HCT116 (cell line): ENCODE measurements at regions not wholly inside any gene's neighbourhood (a gene's known extent, or its start where the extent isn't known, plus 50 kb on each side); places are given as distances from the start of the nearest gene placed in this dataset.

Experiments used
- ATAC-seq: fragments of 200-7000 bp; cut with Tn5 transposase; 2 replicates; pipeline ENCODE4 v1.9.1; 2020; ENCODE audit warnings: mild to moderate bottlenecking, moderate library complexity
- BruUV-seq: library from RNA; stranded (reverse); fragments of 400-500 nt; replicated peaks from 2 replicates; lab custom pipeline; 2021; lab: Mats Ljungman, UMichigan
- CTCF ChIA-PET: fragments of 300-600 bp; sonication (Branson Sonifier 250); formaldehyde crosslinking; loops from one replicate; lab custom pipeline; 2021; ENCODE audit warnings: antibody characterized with exemption; lab: Charles Lee
- POLR2A ChIA-PET: fragments of 300-600, 350-600 bp; sonication (Branson Sonifier 250); formaldehyde crosslinking; loops from one replicate; lab custom pipeline; 2021; ENCODE audit warnings: antibody characterized with exemption; lab: Charles Lee
- RAD21 ChIA-PET, 2 experiments: fragments of 300-600 bp; sonication (Branson Sonifier 250); formaldehyde crosslinking; loops; one replicate each; lab custom pipeline; 2023; ENCODE audit warnings: low total read pairs in 2 of 2; ENCODE audit not compliant: uncharacterized antibody in 2 of 2, unreplicated experiment in 2 of 2, low non-redundant PET in 1 of 2; lab: Charles Lee
- DNase-seq: peaks from one replicate; pipeline ENCODE4 v3.0.0-alpha.2; 2010; ENCODE audit warnings: low read depth, low spot score
- H2AFZ ChIP-seq: fragments of 200-600 bp; shearing (Covaris generic), sonication (generic); 2 replicates; pipeline ENCODE4 v1.6.1; 2017; ENCODE audit warnings: low read depth, mixed run types, mixed read lengths, antibody characterized with exemption, low read length; ENCODE audit not compliant: poor library complexity, severe bottlenecking
- H3K27ac ChIP-seq: 2 replicates; pipeline ENCODE4 v1.5.1; 2012; ENCODE audit warnings: low read depth, low read length
- H3K27me3 ChIP-seq: fragments of 200-600 bp; sonication (generic); 2 replicates; pipeline ENCODE4 v1.6.1; 2016; ENCODE audit warnings: mixed run types, low read length, mixed read lengths; ENCODE audit not compliant: insufficient read depth
- H3K36me3 ChIP-seq, 2 experiments: fragments of 200-500 bp in 1 of 2; fragments of 200-600 bp in 1 of 2; sonication (Bioruptor generic) in 1 of 2; sonication (generic) in 1 of 2; 2 replicates each; pipeline versions ENCODE4 v1.5.1 to v1.6.1; 2014 to 2016; ENCODE audit warnings: low read length in 2 of 2, inconsistent platforms in 1 of 2, mixed read lengths in 1 of 2, mixed run types in 1 of 2; ENCODE audit not compliant: insufficient read depth in 2 of 2, control insufficient read depth in 1 of 2
- H3K4me1 ChIP-seq, 2 experiments: fragments of 200-600 bp in 1 of 2; sonication (generic) in 1 of 2; 2 replicates each; pipeline versions ENCODE4 v1.5.1 to v1.6.1; 2012 to 2017; ENCODE audit warnings: low read length in 2 of 2, inconsistent platforms in 1 of 2, mild to moderate bottlenecking in 1 of 2, mixed read lengths in 1 of 2, mixed run types in 1 of 2, moderate library complexity in 1 of 2; ENCODE audit not compliant: insufficient read depth in 2 of 2, control insufficient read depth in 1 of 2
- H3K4me2 ChIP-seq: fragments of 200-600 bp; sonication (generic); 2 replicates; pipeline ENCODE4 v1.6.1; 2017; ENCODE audit warnings: mixed run types, low read length, mixed read lengths
- H3K4me3 ChIP-seq, 2 experiments: fragments of 200-600 bp in 1 of 2; sonication (generic) in 1 of 2; replicated peaks in 1 of 2; 2 replicates each; pipeline ENCODE4 v1.5.1; 2011 to 2016; ENCODE audit warnings: low read length in 2 of 2, control low read depth in 1 of 2, low read depth in 1 of 2, mild to moderate bottlenecking in 1 of 2, mixed read lengths in 1 of 2, mixed run types in 1 of 2
- H3K79me2 ChIP-seq: fragments of 200-600 bp; sonication (generic); 2 replicates; pipeline ENCODE4 v1.6.1; 2017; ENCODE audit warnings: mild to moderate bottlenecking, mixed run types, low read length, moderate library complexity, mixed read lengths; ENCODE audit not compliant: insufficient read depth
- H3K9ac ChIP-seq: fragments of 200-600 bp; sonication (generic); 2 replicates; pipeline ENCODE4 v1.6.1; 2016; ENCODE audit warnings: low read length, mixed read lengths
- H3K9me2 ChIP-seq: fragments of 200-600 bp; sonication (generic), shearing (Covaris generic); 2 replicates; pipeline ENCODE4 v1.6.1; 2017; ENCODE audit warnings: mixed run types, mild to moderate bottlenecking, moderate library complexity; ENCODE audit not compliant: insufficient read depth
- H3K9me3 ChIP-seq, 2 experiments: fragments of 200-500 bp in 1 of 2; fragments of 200-600 bp in 1 of 2; sonication (Bioruptor generic) in 1 of 2; sonication (generic) in 1 of 2; 2 replicates each; pipeline ENCODE4 v1.6.1; 2014 to 2017; ENCODE audit warnings: low read length in 2 of 2, mixed read lengths in 2 of 2, inconsistent platforms in 1 of 2, low read depth in 1 of 2, mild to moderate bottlenecking in 1 of 2, mixed run types in 1 of 2, moderate library complexity in 1 of 2; ENCODE audit not compliant: control insufficient read depth in 1 of 2, insufficient read depth in 1 of 2
- H4K20me1 ChIP-seq: fragments of 200-600 bp; sonication (generic), shearing (Covaris generic); 2 replicates; pipeline ENCODE4 v1.6.1; 2017; ENCODE audit warnings: mixed run types, mild to moderate bottlenecking, moderate library complexity; ENCODE audit not compliant: insufficient read depth
- CEBPB ChIP-seq: IDR thresholded peaks from 2 replicates; pipeline ENCODE4 v1.6.1; 2012; ENCODE audit warnings: low read depth
- ELF1 ChIP-seq: IDR thresholded peaks from 2 replicates; pipeline ENCODE4 v1.6.1; 2012; ENCODE audit warnings: low read depth, borderline replicate concordance
- FOSL1 ChIP-seq: IDR thresholded peaks from 2 replicates; pipeline ENCODE4 v1.6.1; 2012; ENCODE audit warnings: low read depth
- RAD21 ChIP-seq: IDR thresholded peaks from 2 replicates; pipeline ENCODE4 v1.6.1; 2012; ENCODE audit warnings: low read depth, mild to moderate bottlenecking
- SP1 ChIP-seq: IDR thresholded peaks from 2 replicates; pipeline ENCODE4 v1.6.1; 2012; ENCODE audit warnings: low read depth
- SRF ChIP-seq: IDR thresholded peaks from 2 replicates; pipeline ENCODE4 v1.6.1; 2012; ENCODE audit warnings: low read depth
- TCF7L2 ChIP-seq: IDR thresholded peaks from 2 replicates; pipeline ENCODE4 v1.7.0; 2011; ENCODE audit warnings: borderline replicate concordance, inconsistent platforms; ENCODE audit not compliant: insufficient read depth, insufficient read length; ENCODE audit errors: extremely low read depth
- ZNF274 ChIP-seq: fragments of 200-500 bp; sonication (Bioruptor generic); IDR thresholded peaks from 2 replicates; pipeline ENCODE4 v1.6.1; 2014; ENCODE audit warnings: mild to moderate bottlenecking, low read depth, low read length, inconsistent platforms
- intact Hi-C: fragments of 100-400 bp; cut with micrococcal nuclease; formaldehyde crosslinking; loops from 2 replicates; pipeline ENCODE4 v1.10.0; 2022
- TF ChIP-seq, protein P1 (sequence below): IDR thresholded peaks from 2 replicates; pipeline ENCODE4 v1.6.1; 2011; ENCODE audit warnings: mild to moderate bottlenecking, low read length, moderate library complexity; ENCODE audit not compliant: insufficient replicate concordance; ENCODE audit errors: extremely low read depth
- TF ChIP-seq, protein P2 (sequence below): IDR thresholded peaks from 2 replicates; pipeline ENCODE4 v1.6.1; 2012

DNA sequence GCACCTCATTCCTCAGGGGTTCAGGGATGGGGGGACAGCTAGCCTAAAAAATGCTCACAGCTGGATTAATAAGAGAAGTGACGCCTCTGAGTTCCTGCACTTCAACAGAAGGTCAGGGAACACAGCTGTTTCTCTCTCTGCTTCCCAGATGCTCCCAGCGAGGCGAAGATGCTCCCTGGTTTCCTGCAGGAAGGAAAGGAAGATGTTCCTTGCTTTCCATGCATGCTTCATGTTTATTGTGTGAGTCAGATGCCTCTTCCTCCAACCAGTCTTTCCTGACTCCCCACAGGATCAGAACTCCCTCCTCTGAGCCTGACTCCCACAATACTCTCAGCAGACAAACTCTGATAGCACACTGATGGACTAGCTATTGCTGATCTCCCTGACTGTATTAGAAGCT, 71.9 kb downstream of the MFAP3 start:
- Histone ChIP-seq H3K9me2 (no peaks in the 10 kb centered on the region), H3K79me2 (no peaks in the 10 kb centered on the region), H2AFZ (no peak overlapping the region), H3K9me3 (no peaks in the 10 kb centered on the region), H3K9ac (no peak overlapping the region), H3K4me2 (no peak overlapping the region), H4K20me1 (no peaks in the 10 kb centered on the region), H3K4me1 (no peaks in the 10 kb centered on the region), H3K4me3 (no peak overlapping the region), H3K36me3 (no peaks in the 10 kb centered on the region), H3K27ac (no peak overlapping the region), H3K27me3 (no peaks in the 10 kb centered on the region; the same call in none of the 2 replicates)
- intact Hi-C loops, result no loop called here
- ATAC-seq (no peak), DNase-seq (no peak)
- TF ChIP-seq ELF1 (no peak), SRF (no peak), RAD21 (no peak), TCF7L2 (no peak), ZNF274 (no peak), FOSL1 (no peak), SP1 (no peak), CEBPB (no peak)
- TF ChIP-seq, protein P1, sequence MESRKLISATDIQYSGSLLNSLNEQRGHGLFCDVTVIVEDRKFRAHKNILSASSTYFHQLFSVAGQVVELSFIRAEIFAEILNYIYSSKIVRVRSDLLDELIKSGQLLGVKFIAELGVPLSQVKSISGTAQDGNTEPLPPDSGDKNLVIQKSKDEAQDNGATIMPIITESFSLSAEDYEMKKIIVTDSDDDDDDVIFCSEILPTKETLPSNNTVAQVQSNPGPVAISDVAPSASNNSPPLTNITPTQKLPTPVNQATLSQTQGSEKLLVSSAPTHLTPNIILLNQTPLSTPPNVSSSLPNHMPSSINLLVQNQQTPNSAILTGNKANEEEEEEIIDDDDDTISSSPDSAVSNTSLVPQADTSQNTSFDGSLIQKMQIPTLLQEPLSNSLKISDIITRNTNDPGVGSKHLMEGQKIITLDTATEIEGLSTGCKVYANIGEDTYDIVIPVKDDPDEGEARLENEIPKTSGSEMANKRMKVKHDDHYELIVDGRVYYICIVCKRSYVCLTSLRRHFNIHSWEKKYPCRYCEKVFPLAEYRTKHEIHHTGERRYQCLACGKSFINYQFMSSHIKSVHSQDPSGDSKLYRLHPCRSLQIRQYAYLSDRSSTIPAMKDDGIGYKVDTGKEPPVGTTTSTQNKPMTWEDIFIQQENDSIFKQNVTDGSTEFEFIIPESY, result no peak
- TF ChIP-seq, protein P2, sequence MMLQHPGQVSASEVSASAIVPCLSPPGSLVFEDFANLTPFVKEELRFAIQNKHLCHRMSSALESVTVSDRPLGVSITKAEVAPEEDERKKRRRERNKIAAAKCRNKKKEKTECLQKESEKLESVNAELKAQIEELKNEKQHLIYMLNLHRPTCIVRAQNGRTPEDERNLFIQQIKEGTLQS, result no peak
- CTCF ChIA-PET, result no interaction called here
- BruUV-seq, result no TSS peak
- POLR2A ChIA-PET, result no interaction called here
- RAD21 ChIA-PET, result no interaction called here
